ENCODE measurements at regions not wholly inside any gene's neighbourhood (a gene's known extent, or its start where the extent isn't known, plus 50 kb on each side); places are given as distances from the start of the nearest gene placed in this dataset.

GRCh38 chr3:71850654-71851053 is 65.7 kb upstream of the PROK2 start:
- no peak for TF ChIP-seq CTCF (IDR thresholded peaks at IDR 0.05)
- no peak for TF ChIP-seq POLR2A (IDR thresholded peaks at IDR 0.05)
- TF ChIP-seq EP300 (IDR thresholded peaks at IDR 0.05; ENCODE audit: low read depth) = no peak

Measured in transverse colon (tissue), 3 donors.